GM21423 (cell line): ENCODE measurements at regions not wholly inside any gene's neighbourhood (a gene's known extent, or its start where the extent isn't known, plus 50 kb on each side); places are given as distances from the start of the nearest gene placed in this dataset.

ENCODE experiments used
- ATAC-seq: cut with Tn5 transposase; IDR thresholded peaks from one replicate; pipeline ENCODE4 v1.9.1; 2021; ENCODE audit warnings: mild to moderate bottlenecking, moderate library complexity; ENCODE audit not compliant: unreplicated experiment

- no peak for ATAC-seq
These were observed 275.1 kb downstream of the NPHP4 start for GRCh38 chr1:5717031-5717682.

GRCh38 chr1:5716126-5716525 lies 276.1 kb downstream of the NPHP4 start:
- no peak for ATAC-seq

- ATAC-seq: no peak
These were observed 278.9 kb downstream of the NPHP4 start for GRCh38 chr1:5713101-5714010.

- no peak for ATAC-seq
These were observed 280.1 kb downstream of the NPHP4 start for GRCh38 chr1:5711956-5712645.

- no peak for ATAC-seq
These were observed 281.1 kb downstream of the NPHP4 start for GRCh38 chr1:5711079-5711478.

- no peak for ATAC-seq
These were observed 282.2 kb downstream of the NPHP4 start for GRCh38 chr1:5709976-5710375.

- ATAC-seq: no peak
These were observed 282.7 kb downstream of the NPHP4 start for GRCh38 chr1:5709461-5709975.

GRCh38 chr1:5708346-5709245 lies 283.6 kb downstream of the NPHP4 start:
- no peak for ATAC-seq

GRCh38 chr1:5707566-5708345 lies 284.5 kb downstream of the NPHP4 start:
- ATAC-seq: no peak

- ATAC-seq: no peak
These were observed 286.0 kb downstream of the NPHP4 start for GRCh38 chr1:5706239-5706638.

- no peak for ATAC-seq
These were observed 286.5 kb downstream of the NPHP4 start for GRCh38 chr1:5705751-5706150.

- no peak for ATAC-seq
These were observed 287.4 kb downstream of the NPHP4 start for GRCh38 chr1:5704561-5705514.

GRCh38 chr1:5701642-5702041 lies 290.6 kb downstream of the NPHP4 start:
- ATAC-seq: no peak

GRCh38 chr1:5693568-5693967 lies 298.7 kb downstream of the NPHP4 start:
- ATAC-seq: no peak

GRCh38 chr1:5692664-5693063 lies 299.6 kb downstream of the NPHP4 start:
- ATAC-seq: no peak

GRCh38 chr1:5691795-5692509 lies 300.3 kb downstream of the NPHP4 start:
- ATAC-seq: no peak

- no peak for ATAC-seq
These were observed 301.3 kb downstream of the NPHP4 start for GRCh38 chr1:5690898-5691297.

- ATAC-seq: no peak
These were observed 301.9 kb downstream of the NPHP4 start for GRCh38 chr1:5690291-5690690.
